ENCODE measurements at regions not wholly inside any gene's neighbourhood (a gene's known extent, or its start where the extent isn't known, plus 50 kb on each side); places are given as distances from the start of the nearest gene placed in this dataset.
"Not testable (repeated sequence)": the region's sequence is repeated elsewhere in the genome, so short reads cannot be mapped to it uniquely, and the experiment has no call there.

- DNase-seq (ENCODE audit: low spot score), result no peak
These were observed 511.0 kb downstream of the CSNK1G3 start for GRCh38 chr5:124022966-124023365.

- DNase-seq (ENCODE audit: low spot score), result no peak
These were observed 509.8 kb downstream of the CSNK1G3 start for GRCh38 chr5:124021776-124022175.

GRCh38 chr5:124021066-124021641 lies 509.2 kb downstream of the CSNK1G3 start:
- DNase-seq (ENCODE audit: low spot score), result no peak

- not testable (repeated sequence) for DNase-seq (ENCODE audit: low spot score)
These were observed 505.3 kb downstream of the CSNK1G3 start for GRCh38 chr5:124017321-124017720.

- peak; percentile 66 for DNase-seq (ENCODE audit: low spot score)
These were observed 495.9 kb downstream of the CSNK1G3 start for GRCh38 chr5:124007675-124008398.

- DNase-seq (ENCODE audit: low spot score), result no peak
These were observed 489.1 kb downstream of the CSNK1G3 start for GRCh38 chr5:124001036-124001615.

GRCh38 chr5:124000538-124000937 lies 488.6 kb downstream of the CSNK1G3 start:
- DNase-seq (ENCODE audit: low spot score), result no peak

GRCh38 chr5:123997462-123998215 lies 485.7 kb downstream of the CSNK1G3 start:
- DNase-seq (ENCODE audit: low spot score), result peak; percentile 37

GRCh38 chr5:123997064-123997461 lies 485.1 kb downstream of the CSNK1G3 start:
- DNase-seq (ENCODE audit: low spot score), result peak; percentile 5

GRCh38 chr5:123992641-123993040 lies 480.7 kb downstream of the CSNK1G3 start:
- no peak for DNase-seq (ENCODE audit: low spot score)

- no peak for DNase-seq (ENCODE audit: low spot score)
These were observed 476.0 kb downstream of the CSNK1G3 start for GRCh38 chr5:123987956-123988355.

- no peak for DNase-seq (ENCODE audit: low spot score)
These were observed 464.5 kb downstream of the CSNK1G3 start for GRCh38 chr5:123976379-123977033.

GRCh38 chr5:123975521-123975920 lies 463.5 kb downstream of the CSNK1G3 start:
- DNase-seq (ENCODE audit: low spot score), result not testable (repeated sequence)

- no peak for DNase-seq (ENCODE audit: low spot score)
These were observed 454.8 kb downstream of the CSNK1G3 start for GRCh38 chr5:123966781-123967180.

- DNase-seq (ENCODE audit: low spot score), result no peak
These were observed 453.6 kb downstream of the CSNK1G3 start for GRCh38 chr5:123965626-123966025.

- DNase-seq (ENCODE audit: low spot score), result no peak
These were observed 452.9 kb downstream of the CSNK1G3 start for GRCh38 chr5:123964884-123965283.

GRCh38 chr5:123960526-123960925 lies 448.5 kb downstream of the CSNK1G3 start:
- DNase-seq (ENCODE audit: low spot score), result no peak

- peak; percentile 83 for DNase-seq (ENCODE audit: low spot score)
These were observed 439.6 kb downstream of the CSNK1G3 start for GRCh38 chr5:123951582-123951977.

- no peak for DNase-seq (ENCODE audit: low spot score)
These were observed 439.0 kb downstream of the CSNK1G3 start for GRCh38 chr5:123950701-123951581.

GRCh38 chr5:123949807-123950340 lies 437.9 kb downstream of the CSNK1G3 start:
- no peak for DNase-seq (ENCODE audit: low spot score)

Data from SW480 (cell line).